ENCODE measurements at regions not wholly inside any gene's neighbourhood (a gene's known extent, or its start where the extent isn't known, plus 50 kb on each side); places are given as distances from the start of the nearest gene placed in this dataset.

DNA sequence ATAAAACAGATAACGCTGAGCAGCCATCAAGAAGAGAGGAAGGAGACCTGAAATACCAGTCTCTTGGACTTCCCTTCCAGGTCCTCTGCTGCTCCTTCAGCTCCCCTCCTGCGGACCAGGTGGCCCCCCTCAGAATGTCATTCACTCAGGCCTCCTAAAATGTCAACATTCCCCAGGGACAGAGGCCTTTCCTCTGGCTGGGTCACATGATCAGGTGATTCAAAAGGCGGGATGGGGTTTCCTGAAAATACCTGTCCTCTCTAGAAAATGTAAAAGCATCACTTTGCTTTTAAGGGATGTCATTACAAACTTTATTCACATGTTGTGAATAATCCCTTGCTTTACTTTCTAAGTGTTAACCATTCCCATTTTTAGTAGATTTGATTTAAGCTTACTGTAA, 311.1 kb downstream of the INHBA start:
- TF ChIP-seq CTCF (IDR thresholded peaks at IDR 0.05) (no peak), POLR2AphosphoS5 (IDR thresholded peaks at IDR 0.05) (no peak), EP300 (IDR thresholded peaks at IDR 0.05; ENCODE audit: low read depth) (no peak), POLR2A (IDR thresholded peaks at IDR 0.05) (no peak)
